Brain microvascular endothelial cell (primary cell): ENCODE measurements at regions not wholly inside any gene's neighbourhood (a gene's known extent, or its start where the extent isn't known, plus 50 kb on each side); places are given as distances from the start of the nearest gene placed in this dataset.

Source experiments
- DNase-seq: peaks from one replicate; pipeline ENCODE4 v3.0.0-alpha.2; 2020
- H3K27ac ChIP-seq: fragments of 250-450 bp; sonication (Bioruptor Pico); 2 replicates; pipeline ENCODE4 v1.5.1; 2020; ENCODE audit warnings: mild to moderate bottlenecking, moderate library complexity
- H3K27me3 ChIP-seq: fragments of 250-450 bp; sonication (Bioruptor Pico); replicated peaks from 2 replicates; pipeline ENCODE4 v1.5.1; 2020; ENCODE audit warnings: mild to moderate bottlenecking
- H3K36me3 ChIP-seq: fragments of 250-450 bp; sonication (Bioruptor Pico); replicated peaks from 2 replicates; pipeline ENCODE4 v1.5.1; 2020; ENCODE audit warnings: mild to moderate bottlenecking
- H3K4me3 ChIP-seq: 2 replicates; pipeline ENCODE4 v1.5.1; 2011; ENCODE audit warnings: low read depth, mild to moderate bottlenecking, control low read depth, low read length, moderate library complexity
- CTCF ChIP-seq: IDR thresholded peaks from 2 replicates; pipeline ENCODE4 v1.5.1; 2011; ENCODE audit warnings: low read depth, mild to moderate bottlenecking, moderate library complexity, low read length, control low read depth, inconsistent platforms; ENCODE audit errors: missing control alignments
- in situ Hi-C: cut with HindIII; loops from 2 replicates; pipeline ENCODE4 v1.10.0; 2017; ENCODE audit warnings: low sequenced_read_pairs, low pct_ligation_motif_present

- in situ Hi-C loops: no loop called here
- H3K27ac ChIP-seq: no peak overlapping the region
- H3K36me3 ChIP-seq: no peaks in the 10 kb centered on the region
- H3K27me3 ChIP-seq: no peaks in the 10 kb centered on the region
- TF ChIP-seq CTCF: no peak
- H3K4me3 ChIP-seq: no peak overlapping the region
- no peak for DNase-seq
These were observed 2350.9 kb upstream of the WWC1 start for GRCh38 chr5:165940541-165940940.

DNA sequence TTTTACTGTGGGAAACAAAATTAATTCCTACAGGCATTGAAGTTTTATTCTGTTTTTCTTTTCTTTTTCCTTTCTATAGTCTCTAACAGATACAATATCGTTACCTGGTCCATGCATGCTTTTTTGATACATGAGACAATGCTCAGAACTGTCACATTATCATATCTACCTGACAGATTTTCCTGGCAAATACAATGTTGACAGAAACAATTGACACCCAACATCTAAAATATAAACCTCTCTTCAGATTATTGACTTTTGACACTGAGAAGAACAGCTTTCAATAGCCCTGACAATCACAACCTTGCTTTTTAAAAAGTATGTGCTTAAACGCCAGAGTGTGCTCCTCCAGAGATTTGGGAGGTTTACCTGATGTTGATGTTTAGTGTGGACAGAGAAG, 2334.6 kb upstream of the WWC1 start:
- no peak for TF ChIP-seq CTCF
- Histone ChIP-seq H3K4me3 (no peak overlapping the region), H3K27me3 (no peaks in the 10 kb centered on the region), H3K36me3 (no peaks in the 10 kb centered on the region), H3K27ac (no peak overlapping the region)
- DNase-seq: no peak
- in situ Hi-C loops: no loop called here

DNA sequence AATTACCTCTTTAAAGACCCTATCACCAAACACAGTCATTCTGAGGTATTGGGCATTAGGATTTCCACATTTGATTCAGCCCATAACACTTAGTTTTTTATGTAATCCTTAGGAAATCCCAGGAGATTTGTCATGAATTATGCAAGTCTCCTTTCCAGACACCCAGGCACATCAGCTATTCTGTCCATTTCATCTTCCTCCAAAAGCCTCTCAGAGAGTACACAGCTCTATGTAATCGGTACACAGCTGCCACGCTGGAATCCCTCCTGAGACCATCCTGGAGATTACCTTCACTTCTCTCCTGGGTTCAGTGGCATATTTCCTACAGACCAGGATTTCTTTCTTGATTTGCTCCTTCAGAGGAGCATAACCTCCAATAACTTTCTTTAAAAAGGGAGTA, 2309.8 kb upstream of the WWC1 start:
- no peaks in the 10 kb centered on the region for H3K36me3 ChIP-seq
- in situ Hi-C loops: no loop called here
- H3K27me3 ChIP-seq: no peaks in the 10 kb centered on the region
- no peak for DNase-seq
- TF ChIP-seq CTCF: no peak
- no peak overlapping the region for H3K4me3 ChIP-seq
- H3K27ac ChIP-seq: no peak overlapping the region

GRCh38 chr5:165996201-165996875, 2295.1 kb upstream of the WWC1 start:
- TF ChIP-seq CTCF: no peak
- H3K4me3 ChIP-seq: no peak overlapping the region
- in situ Hi-C loops: no loop called here
- DNase-seq: no peak
- no peak overlapping the region for H3K27ac ChIP-seq
- no peaks in the 10 kb centered on the region for H3K36me3 ChIP-seq
- no peaks in the 10 kb centered on the region for H3K27me3 ChIP-seq

GRCh38 chr5:165999693-166000320, 2291.6 kb upstream of the WWC1 start:
- in situ Hi-C loops: no loop called here
- H3K27ac ChIP-seq: no peak overlapping the region
- TF ChIP-seq CTCF: no peak

DNA sequence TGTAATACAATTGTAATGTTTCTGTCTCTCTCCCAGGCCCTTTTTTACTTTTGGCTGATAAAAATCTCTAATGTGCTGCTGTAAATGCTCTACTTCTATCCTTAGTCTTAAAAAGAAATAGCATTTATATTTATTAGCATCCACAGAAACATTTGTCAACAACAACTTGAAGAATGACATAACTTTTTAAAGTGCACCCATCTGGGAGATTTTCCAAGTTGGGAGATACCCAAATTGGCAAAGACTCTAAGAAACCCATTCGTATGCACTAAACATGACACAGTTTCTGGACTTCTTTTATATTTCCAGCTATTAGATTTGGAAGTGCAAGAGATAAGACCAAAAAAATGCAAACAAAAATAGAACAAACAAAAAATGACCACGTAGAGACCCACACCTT, 2287.4 kb upstream of the WWC1 start:
- H3K27ac ChIP-seq: no peak overlapping the region
- H3K4me3 ChIP-seq: no peak overlapping the region
- H3K27me3 ChIP-seq: no peaks in the 10 kb centered on the region
- H3K36me3 ChIP-seq: no peaks in the 10 kb centered on the region
- no peak for TF ChIP-seq CTCF
- in situ Hi-C loops: no loop called here
- no peak for DNase-seq

More at GRCh38 chr5:165999693-166000320, 2291.6 kb upstream of the WWC1 start:
- H3K36me3 ChIP-seq: no peaks in the 10 kb centered on the region
- H3K27me3 ChIP-seq: no peaks in the 10 kb centered on the region
- no peak for DNase-seq
- no peak overlapping the region for H3K4me3 ChIP-seq
